Panc1 (cell line): ENCODE measurements at regions not wholly inside any gene's neighbourhood (a gene's known extent, or its start where the extent isn't known, plus 50 kb on each side); places are given as distances from the start of the nearest gene placed in this dataset.

ENCODE experiments used
- ATAC-seq: fragments of 200-7000 bp; cut with Tn5 transposase; 2 replicates; pipeline ENCODE4 v1.9.1; 2020; ENCODE audit warnings: mild to moderate bottlenecking, moderate library complexity
- BruUV-seq: library from RNA; stranded (reverse); fragments of 400-500 nt; replicated peaks from 2 replicates; lab custom pipeline; 2021; lab: Mats Ljungman, UMichigan
- CTCF ChIA-PET: fragments of 300-600 bp; sonication (Branson Sonifier 250); formaldehyde crosslinking; loops from one replicate; lab custom pipeline; 2022; ENCODE audit warnings: antibody characterized with exemption; lab: Charles Lee
- POLR2A ChIA-PET: fragments of 300-600 bp; sonication (Branson Sonifier 250); formaldehyde crosslinking; loops from one replicate; lab custom pipeline; 2022; ENCODE audit warnings: antibody characterized with exemption; lab: Charles Lee
- DNase-seq: peaks from one replicate; pipeline ENCODE4 v3.0.0-alpha.2; 2010; ENCODE audit warnings: low read depth, low spot score
- H3K27ac ChIP-seq: 2 replicates; pipeline ENCODE4 v1.5.1; 2011; ENCODE audit warnings: mild to moderate bottlenecking, low read length, inconsistent platforms
- H3K27me3 ChIP-seq: fragments of 200-500 bp; sonication (Bioruptor generic); 2 replicates; pipeline ENCODE4 v1.6.0; 2014; ENCODE audit warnings: low read length, inconsistent platforms; ENCODE audit not compliant: control insufficient read depth, insufficient read depth
- H3K36me3 ChIP-seq: fragments of 200-500 bp; sonication (Bioruptor generic); 2 replicates; pipeline ENCODE4 v1.5.1; 2014; ENCODE audit warnings: inconsistent platforms, mild to moderate bottlenecking, low read length, moderate library complexity; ENCODE audit not compliant: control insufficient read depth, insufficient read depth
- H3K4me1 ChIP-seq: 2 replicates; pipeline ENCODE4 v1.5.1; 2011; ENCODE audit warnings: inconsistent platforms, mild to moderate bottlenecking, low read length, moderate library complexity; ENCODE audit not compliant: control insufficient read depth, insufficient read depth
- H3K4me3 ChIP-seq, 2 experiments: 2 replicates each; pipeline ENCODE4 v1.5.1; 2011 to 2012; ENCODE audit warnings: low read depth in 2 of 2, low read length in 2 of 2, mild to moderate bottlenecking in 2 of 2, inconsistent platforms in 1 of 2, moderate library complexity in 1 of 2
- H3K9me3 ChIP-seq: fragments of 200-500 bp; sonication (Bioruptor generic); 2 replicates; pipeline ENCODE4 v1.5.1; 2014; ENCODE audit warnings: low read depth, mild to moderate bottlenecking, inconsistent platforms, low read length, moderate library complexity; ENCODE audit not compliant: control insufficient read depth, insufficient read depth
- CTCF ChIP-seq: fragments of 450-650 bp; IDR thresholded peaks from 2 replicates; pipeline ENCODE4 v1.5.1; 2017; ENCODE audit warnings: mild to moderate bottlenecking
- POLR2AphosphoS5 ChIP-seq: IDR thresholded peaks from 2 replicates; pipeline ENCODE4 v1.6.1; 2012; ENCODE audit warnings: mild to moderate bottlenecking, low read depth, low read length, moderate library complexity
- SIN3A ChIP-seq: IDR thresholded peaks from 2 replicates; pipeline ENCODE4 v1.6.1; 2012; ENCODE audit warnings: low read depth, mild to moderate bottlenecking, low read length, moderate library complexity, borderline replicate concordance; ENCODE audit not compliant: insufficient read depth
- TCF7L2 ChIP-seq: IDR thresholded peaks from 2 replicates; pipeline ENCODE4 v1.6.1; 2011; ENCODE audit warnings: mild to moderate bottlenecking, low read depth, low read length, inconsistent platforms
- in situ Hi-C: cut with HindIII; loops from 2 replicates; pipeline ENCODE4 v1.10.0; 2016; ENCODE audit warnings: low sequenced_read_pairs, low pct_unique_long_range_greater_than_20kb
- intact Hi-C: fragments of 100-400 bp; cut with micrococcal nuclease; formaldehyde crosslinking; loops from one replicate; pipeline ENCODE4 v1.10.0; 2022; ENCODE audit not compliant: unreplicated experiment
- TF ChIP-seq, protein P1 (sequence below), 2 experiments: IDR thresholded peaks; 2 replicates each; pipeline ENCODE4 v1.6.1; 2011 to 2012; ENCODE audit warnings: low read depth in 2 of 2, control low read depth in 1 of 2, low read length in 1 of 2, mild to moderate bottlenecking in 1 of 2, moderate library complexity in 1 of 2; ENCODE audit not compliant: insufficient read depth in 1 of 2

DNA sequence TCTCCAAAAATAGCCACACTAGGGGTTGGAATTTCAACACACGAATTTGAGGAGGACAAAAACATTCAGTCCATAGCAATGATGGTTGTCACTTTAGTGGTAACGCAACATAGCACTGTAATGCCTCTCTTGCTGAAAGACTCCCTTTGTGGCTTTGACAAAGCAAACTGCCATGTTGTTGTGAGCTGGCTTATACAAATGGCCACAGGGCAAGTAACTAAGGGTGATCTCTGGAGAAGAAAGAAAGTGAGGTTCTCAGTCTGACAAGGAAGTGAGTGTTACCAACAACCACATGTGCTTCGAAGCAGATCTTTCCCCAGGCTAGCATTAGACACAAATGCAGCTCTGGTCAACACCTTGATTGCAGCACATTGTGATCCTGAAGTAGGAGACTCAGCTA is 79.1 kb upstream of the PCDH17 start:
- Histone ChIP-seq H3K27me3 (no peaks in the 10 kb centered on the region), H3K4me3 (no peak overlapping the region), H3K36me3 (no peaks in the 10 kb centered on the region), H3K9me3 (no peaks in the 10 kb centered on the region), H3K4me1 (no peaks in the 10 kb centered on the region), H3K27ac (no peak overlapping the region)
- DNase-seq (no peak), ATAC-seq (no peak)
- BruUV-seq: no TSS peak
- TF ChIP-seq SIN3A: no peak
- TF ChIP-seq TCF7L2: no peak
- TF ChIP-seq POLR2AphosphoS5: no peak
- TF ChIP-seq, protein P1, sequence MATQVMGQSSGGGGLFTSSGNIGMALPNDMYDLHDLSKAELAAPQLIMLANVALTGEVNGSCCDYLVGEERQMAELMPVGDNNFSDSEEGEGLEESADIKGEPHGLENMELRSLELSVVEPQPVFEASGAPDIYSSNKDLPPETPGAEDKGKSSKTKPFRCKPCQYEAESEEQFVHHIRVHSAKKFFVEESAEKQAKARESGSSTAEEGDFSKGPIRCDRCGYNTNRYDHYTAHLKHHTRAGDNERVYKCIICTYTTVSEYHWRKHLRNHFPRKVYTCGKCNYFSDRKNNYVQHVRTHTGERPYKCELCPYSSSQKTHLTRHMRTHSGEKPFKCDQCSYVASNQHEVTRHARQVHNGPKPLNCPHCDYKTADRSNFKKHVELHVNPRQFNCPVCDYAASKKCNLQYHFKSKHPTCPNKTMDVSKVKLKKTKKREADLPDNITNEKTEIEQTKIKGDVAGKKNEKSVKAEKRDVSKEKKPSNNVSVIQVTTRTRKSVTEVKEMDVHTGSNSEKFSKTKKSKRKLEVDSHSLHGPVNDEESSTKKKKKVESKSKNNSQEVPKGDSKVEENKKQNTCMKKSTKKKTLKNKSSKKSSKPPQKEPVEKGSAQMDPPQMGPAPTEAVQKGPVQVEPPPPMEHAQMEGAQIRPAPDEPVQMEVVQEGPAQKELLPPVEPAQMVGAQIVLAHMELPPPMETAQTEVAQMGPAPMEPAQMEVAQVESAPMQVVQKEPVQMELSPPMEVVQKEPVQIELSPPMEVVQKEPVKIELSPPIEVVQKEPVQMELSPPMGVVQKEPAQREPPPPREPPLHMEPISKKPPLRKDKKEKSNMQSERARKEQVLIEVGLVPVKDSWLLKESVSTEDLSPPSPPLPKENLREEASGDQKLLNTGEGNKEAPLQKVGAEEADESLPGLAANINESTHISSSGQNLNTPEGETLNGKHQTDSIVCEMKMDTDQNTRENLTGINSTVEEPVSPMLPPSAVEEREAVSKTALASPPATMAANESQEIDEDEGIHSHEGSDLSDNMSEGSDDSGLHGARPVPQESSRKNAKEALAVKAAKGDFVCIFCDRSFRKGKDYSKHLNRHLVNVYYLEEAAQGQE (IDR thresholded peaks at IDR 0.05; ENCODE audit: insufficient read depth in 1 of 2, low read depth in 2 of 2, low read length in 1 of 2): no peak
- no peak for TF ChIP-seq CTCF
- in situ Hi-C loops (no loop called here), intact Hi-C loops (no loop called here)
- POLR2A ChIA-PET: no interaction called here
- CTCF ChIA-PET: no interaction called here

DNA sequence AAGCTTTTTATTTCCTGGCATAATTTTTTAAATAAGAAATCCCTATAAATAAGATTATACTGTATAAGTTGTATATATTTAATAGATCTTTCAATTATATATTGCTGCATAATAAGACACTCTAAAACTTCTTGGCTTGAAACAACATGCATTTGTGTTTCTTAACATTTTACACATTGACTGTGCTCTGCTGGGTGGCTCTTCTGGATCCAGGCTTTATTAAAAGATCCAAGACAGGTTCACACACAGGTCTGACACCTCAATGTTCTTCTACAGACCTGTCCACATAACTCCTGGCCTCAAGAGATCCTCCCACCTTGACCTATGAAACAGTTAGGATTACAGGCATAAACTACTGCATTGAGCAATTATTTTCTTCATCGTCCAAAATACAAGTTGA is 77.6 kb upstream of the PCDH17 start:
- DNase-seq: no peak

More for the DNA sequence above, 77.6 kb upstream of the PCDH17 start:
- TF ChIP-seq TCF7L2: no peak
- TF ChIP-seq, protein P1 (IDR thresholded peaks at IDR 0.05; ENCODE audit: insufficient read depth in 1 of 2, low read depth in 2 of 2, low read length in 1 of 2): no peak
- TF ChIP-seq CTCF: no peak
- no peak for TF ChIP-seq SIN3A
- no peak for TF ChIP-seq POLR2AphosphoS5
- no peaks in the 10 kb centered on the region for H3K36me3 ChIP-seq
- H3K9me3 ChIP-seq: no peaks in the 10 kb centered on the region
- no TSS peak for BruUV-seq
- H3K27me3 ChIP-seq: no peaks in the 10 kb centered on the region
- CTCF ChIA-PET: no interaction called here
- intact Hi-C loops (no loop called here), in situ Hi-C loops (no loop called here)
- H3K4me1 ChIP-seq: no peaks in the 10 kb centered on the region
- H3K4me3 ChIP-seq: no peak overlapping the region
- no peak overlapping the region for H3K27ac ChIP-seq
- POLR2A ChIA-PET: no interaction called here
- ATAC-seq: no peak
